Mononuclear cell (primary cell): ENCODE measurements at regions not wholly inside any gene's neighbourhood (a gene's known extent, or its start where the extent isn't known, plus 50 kb on each side); places are given as distances from the start of the nearest gene placed in this dataset.

Experiments used
- H3K27me3 ChIP-seq: 2 replicates; pipeline ENCODE4 v1.6.0; 2011; ENCODE audit warnings: low read length, control low read depth; ENCODE audit not compliant: insufficient read depth
- H3K4me1 ChIP-seq: 2 replicates; pipeline ENCODE4 v1.5.1; 2011; ENCODE audit warnings: mild to moderate bottlenecking, low read length, control low read depth; ENCODE audit not compliant: insufficient read depth
- H3K4me3 ChIP-seq: 2 replicates; pipeline ENCODE4 v1.5.1; 2011; ENCODE audit warnings: mild to moderate bottlenecking, low read length, moderate library complexity
- H3K9me3 ChIP-seq: 2 replicates; pipeline ENCODE4 v1.5.1; 2011; ENCODE audit warnings: low read depth, mild to moderate bottlenecking, control low read depth, low read length

DNA sequence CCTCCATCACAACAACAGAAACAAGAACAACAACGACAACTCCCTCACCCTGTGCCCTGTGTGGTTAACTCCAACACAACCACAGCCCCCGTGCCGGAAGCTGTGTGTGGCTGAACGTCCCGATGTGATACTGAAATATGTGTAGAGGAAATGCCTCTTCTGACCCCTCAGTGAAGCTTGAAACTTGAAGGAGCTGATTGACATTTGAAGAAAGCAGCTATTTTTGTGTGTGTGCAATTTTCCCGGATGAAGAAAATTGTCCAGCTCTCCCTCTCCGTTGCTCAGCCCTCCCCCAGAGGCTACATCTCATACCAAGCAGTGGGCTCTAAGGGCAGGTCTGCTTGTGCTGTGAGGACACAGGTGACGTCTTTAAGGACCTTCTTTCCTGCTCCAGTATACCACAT lies 173.8 kb downstream of the ICOS start:
- H3K4me3 ChIP-seq = no peak overlapping the region
- peaks cover 3% of the 10 kb centered on the region for H3K27me3 ChIP-seq
- H3K4me1 ChIP-seq = peaks cover 31% of the 10 kb centered on the region
- no peaks in the 10 kb centered on the region for H3K9me3 ChIP-seq

DNA sequence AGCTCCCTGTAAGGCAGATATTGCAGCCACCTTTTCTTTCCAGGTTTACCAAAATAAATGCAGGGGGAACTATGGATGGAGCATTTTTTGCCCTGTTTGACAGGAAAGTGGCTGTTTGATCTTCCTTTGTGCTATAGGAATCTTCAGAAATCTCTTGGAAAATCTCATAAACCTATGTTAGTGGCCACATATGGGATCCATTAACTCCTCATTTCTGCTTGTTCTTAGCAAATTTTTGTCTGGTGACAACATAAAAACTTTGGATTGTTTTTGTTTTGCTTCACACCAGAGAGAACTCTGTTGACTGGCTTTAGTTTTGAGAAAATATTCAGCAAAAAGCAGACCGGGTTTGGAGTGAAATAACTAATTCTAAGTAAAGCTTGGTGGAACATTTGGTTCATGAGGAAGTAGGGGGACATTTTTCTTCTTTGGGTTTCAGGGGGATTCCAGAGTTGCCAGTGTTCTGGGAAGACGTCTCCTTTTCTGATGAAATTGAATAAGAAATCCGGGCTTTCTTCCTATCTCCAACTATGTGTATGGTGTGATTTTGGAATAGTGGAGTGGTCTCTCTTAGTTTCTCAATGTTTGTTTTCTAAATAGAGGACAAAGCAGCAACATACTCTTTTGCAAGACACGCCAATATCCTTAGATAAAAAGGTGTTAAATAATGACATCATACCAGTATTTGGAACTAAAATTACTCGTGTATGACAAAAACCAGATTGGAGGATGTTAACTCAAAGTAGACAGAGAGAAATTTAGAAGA lies 174.4 kb downstream of the ICOS start:
- Histone ChIP-seq H3K4me1 (peaks cover 31% of the 10 kb centered on the region), H3K27me3 (peaks cover 3% of the 10 kb centered on the region), H3K9me3 (no peaks in the 10 kb centered on the region), H3K4me3 (no peak overlapping the region)

GRCh38 chr2:204112084-204112770 lies 175.7 kb downstream of the ICOS start:
- H3K9me3 ChIP-seq = no peaks in the 10 kb centered on the region
- peaks cover 31% of the 10 kb centered on the region for H3K4me1 ChIP-seq
- peaks cover 3% of the 10 kb centered on the region for H3K27me3 ChIP-seq
- no peak overlapping the region for H3K4me3 ChIP-seq

DNA sequence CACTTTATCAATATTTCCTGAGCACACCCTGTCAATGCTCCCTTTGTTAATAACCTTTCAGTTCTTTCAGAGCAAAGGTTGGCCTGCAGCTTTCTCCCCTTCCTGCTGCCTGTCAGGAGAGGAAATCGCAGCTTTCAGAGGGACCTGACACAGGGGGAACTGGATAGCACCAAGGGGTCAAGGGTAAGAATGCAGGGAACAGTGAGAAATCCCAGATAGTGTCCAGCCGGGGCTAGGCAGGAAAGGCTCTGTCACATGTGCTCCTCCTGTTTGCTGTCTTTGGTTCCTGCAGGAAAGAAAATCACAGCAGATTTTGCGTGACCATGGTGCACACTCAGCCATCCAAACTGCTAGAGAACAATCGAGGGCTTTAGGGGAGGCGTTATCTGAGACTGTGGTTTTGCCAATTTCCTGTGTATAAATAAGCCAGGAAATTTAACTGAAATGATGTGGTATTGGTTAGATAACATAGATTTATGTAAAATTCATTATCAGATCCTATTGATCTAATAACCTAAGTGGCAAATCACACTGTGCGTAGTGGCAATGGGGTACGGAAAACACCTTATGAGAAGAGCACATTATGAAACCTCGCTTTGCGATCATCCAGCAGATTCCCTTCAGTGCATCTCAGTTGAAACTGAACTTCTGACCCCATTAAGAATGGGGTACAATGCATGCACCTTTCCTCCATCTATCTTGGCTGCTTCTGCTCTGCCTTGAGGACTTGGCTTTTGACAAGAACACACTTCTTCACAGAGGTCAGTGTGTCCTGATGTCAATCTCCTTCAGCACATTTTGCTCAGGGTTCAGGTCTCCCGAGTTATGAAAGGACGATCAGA lies 178.0 kb downstream of the ICOS start:
- Histone ChIP-seq H3K9me3 (no peaks in the 10 kb centered on the region), H3K27me3 (peaks cover 3% of the 10 kb centered on the region), H3K4me1 (peaks cover 22% of the 10 kb centered on the region), H3K4me3 (no peak overlapping the region)

DNA sequence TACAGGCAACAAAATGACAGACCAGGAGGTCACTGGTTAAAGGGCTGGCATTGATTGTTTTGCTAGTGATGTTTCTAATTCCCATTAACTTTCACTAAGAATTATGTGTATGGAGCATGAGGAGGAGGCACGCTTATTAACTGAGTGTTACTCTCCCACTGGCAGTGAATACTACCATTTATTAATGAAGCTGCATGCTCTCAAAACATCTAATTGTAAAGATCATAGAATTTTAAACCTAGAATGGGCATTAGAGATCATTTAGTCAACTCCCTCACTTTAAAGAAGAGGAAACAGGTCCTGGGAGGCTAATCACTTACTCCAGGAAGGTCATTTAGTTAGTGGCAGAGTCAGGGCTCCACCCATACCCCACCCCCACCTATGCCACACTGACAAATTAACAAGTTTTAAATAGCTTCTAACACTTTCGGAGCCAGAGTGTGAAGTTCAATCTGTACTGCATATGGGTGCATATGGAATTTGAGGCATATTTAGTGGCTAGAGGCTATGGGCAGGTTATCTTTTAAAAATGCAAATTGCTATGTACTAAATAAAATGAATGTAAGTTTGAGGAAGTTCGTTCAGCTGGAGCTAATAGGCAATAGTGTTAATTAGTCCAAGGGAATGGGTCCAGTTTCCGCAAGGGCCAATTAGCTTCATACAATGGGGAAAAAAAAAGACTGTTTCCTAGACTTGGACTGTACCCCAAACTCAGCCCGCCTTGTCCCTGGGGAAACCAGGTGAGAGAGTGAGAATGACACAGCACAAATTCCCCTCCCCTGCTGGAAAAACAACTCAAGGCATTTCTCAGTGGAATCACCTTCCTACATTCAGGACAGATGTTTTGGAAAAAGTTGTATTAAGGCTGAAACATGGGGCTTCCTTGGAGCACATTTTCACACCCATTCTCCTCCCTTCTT lies 178.8 kb downstream of the ICOS start:
- peaks cover 13% of the 10 kb centered on the region for H3K4me1 ChIP-seq
- peaks cover 3% of the 10 kb centered on the region for H3K27me3 ChIP-seq
- H3K4me3 ChIP-seq = no peak overlapping the region
- H3K9me3 ChIP-seq = no peaks in the 10 kb centered on the region

DNA sequence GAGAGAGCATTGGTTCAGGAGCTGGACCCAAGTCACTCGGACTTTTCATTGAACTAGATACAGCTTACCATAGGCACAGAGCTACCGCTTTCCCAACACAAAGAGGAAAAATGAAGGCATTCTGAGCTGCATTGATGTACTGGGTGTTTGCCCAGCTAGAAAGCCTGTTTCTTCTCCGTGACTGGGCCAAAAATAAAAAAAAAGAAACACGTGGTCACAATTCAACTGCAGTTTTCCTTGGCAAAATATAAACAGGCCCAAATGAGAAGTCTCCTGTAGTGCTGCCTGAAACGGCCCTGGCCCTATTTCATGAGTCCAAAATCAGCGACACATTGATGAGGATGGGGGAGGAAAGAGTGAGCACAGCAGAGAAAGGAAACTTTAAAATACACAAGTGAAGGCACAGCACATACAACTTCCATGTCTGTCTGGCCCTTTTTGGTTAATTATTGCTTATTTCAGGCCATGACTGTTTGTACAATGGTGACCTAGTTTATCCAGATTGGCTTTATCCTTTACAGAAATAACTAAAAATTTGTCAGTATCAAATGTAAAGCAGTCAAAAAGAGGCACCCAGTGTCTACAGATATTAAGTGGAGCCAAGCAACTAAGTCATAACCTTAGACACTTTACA lies 179.7 kb downstream of the ICOS start:
- no peak overlapping the region for H3K4me3 ChIP-seq
- H3K27me3 ChIP-seq = peaks cover 3% of the 10 kb centered on the region
- H3K9me3 ChIP-seq = no peaks in the 10 kb centered on the region
- peaks cover 5% of the 10 kb centered on the region for H3K4me1 ChIP-seq

- Histone ChIP-seq H3K4me3 (no peak overlapping the region), H3K9me3 (no peaks in the 10 kb centered on the region), H3K27me3 (peaks cover 3% of the 10 kb centered on the region), H3K4me1 (no peaks in the 10 kb centered on the region)
Measured at GRCh38 chr2:204122425-204122824, 185.9 kb downstream of the ICOS start.

GRCh38 chr2:204124140-204124750 lies 187.7 kb downstream of the ICOS start:
- Histone ChIP-seq H3K27me3 (peaks cover 3% of the 10 kb centered on the region), H3K4me3 (no peak overlapping the region), H3K9me3 (no peaks in the 10 kb centered on the region), H3K4me1 (no peaks in the 10 kb centered on the region)

GRCh38 chr2:204126705-204127104 lies 190.1 kb downstream of the ICOS start:
- no peaks in the 10 kb centered on the region for H3K4me1 ChIP-seq
- H3K4me3 ChIP-seq = no peak overlapping the region
- no peaks in the 10 kb centered on the region for H3K9me3 ChIP-seq
- peaks cover 3% of the 10 kb centered on the region for H3K27me3 ChIP-seq

DNA sequence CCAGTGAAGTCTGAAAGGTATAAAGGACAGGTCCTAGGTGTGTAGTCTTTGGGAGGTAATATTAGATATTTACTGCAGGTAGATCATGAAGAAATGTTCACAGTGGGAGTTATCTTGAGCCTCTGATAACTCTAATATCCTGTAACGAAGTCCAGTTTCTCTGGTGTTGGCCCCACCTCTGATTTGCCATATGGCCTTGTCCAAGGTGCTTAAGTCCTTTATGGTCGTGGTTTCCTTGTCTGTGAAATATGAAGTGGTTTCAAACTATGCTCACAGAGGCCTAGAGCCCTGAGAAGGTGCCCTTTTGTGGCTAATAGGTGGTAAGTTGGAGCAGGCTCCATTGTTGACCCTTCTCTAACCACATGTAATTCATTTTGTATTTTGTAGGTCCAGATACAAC lies 190.7 kb downstream of the ICOS start:
- H3K27me3 ChIP-seq = peaks cover 3% of the 10 kb centered on the region
- H3K4me1 ChIP-seq = no peaks in the 10 kb centered on the region
- no peaks in the 10 kb centered on the region for H3K9me3 ChIP-seq
- no peak overlapping the region for H3K4me3 ChIP-seq

GRCh38 chr2:204129591-204130294 lies 193.2 kb downstream of the ICOS start:
- Histone ChIP-seq H3K4me1 (no peaks in the 10 kb centered on the region), H3K4me3 (no peak overlapping the region), H3K27me3 (no peaks in the 10 kb centered on the region), H3K9me3 (no peaks in the 10 kb centered on the region)

- Histone ChIP-seq H3K9me3 (no peaks in the 10 kb centered on the region), H3K27me3 (no peaks in the 10 kb centered on the region), H3K4me3 (no peak overlapping the region), H3K4me1 (no peaks in the 10 kb centered on the region)
Measured at GRCh38 chr2:204131621-204132020, 195.1 kb downstream of the ICOS start.

DNA sequence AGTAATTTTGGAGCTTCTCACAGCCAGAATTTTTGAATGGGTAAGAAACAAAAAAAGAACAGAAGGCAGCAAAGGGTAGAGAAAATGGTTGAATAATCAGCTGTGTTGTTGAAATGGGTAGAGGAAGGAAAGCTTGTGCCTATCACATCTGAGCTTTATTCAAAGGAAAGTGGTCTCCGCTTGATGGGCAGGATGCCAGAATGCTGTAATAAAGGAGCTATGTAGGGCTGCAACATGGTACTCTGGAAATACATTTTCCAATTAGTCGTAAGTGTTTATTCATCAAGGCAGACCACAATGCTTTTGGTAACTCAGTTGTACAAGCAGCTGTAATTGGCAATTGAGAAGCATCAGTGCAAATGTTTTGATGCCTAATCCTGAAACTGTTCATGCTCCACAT lies 196.9 kb downstream of the ICOS start:
- Histone ChIP-seq H3K4me1 (no peaks in the 10 kb centered on the region), H3K9me3 (no peaks in the 10 kb centered on the region), H3K27me3 (no peaks in the 10 kb centered on the region), H3K4me3 (no peak overlapping the region)
